CD4-positive, alpha-beta T cell treated with Interleukin-10 for 1 hour (primary cell): ENCODE measurements at regions not wholly inside any gene's neighbourhood (a gene's known extent, or its start where the extent isn't known, plus 50 kb on each side); places are given as distances from the start of the nearest gene placed in this dataset.
"Not testable (repeated sequence)": the region's sequence is repeated elsewhere in the genome, so short reads cannot be mapped to it uniquely, and the experiment has no call there.

ENCODE experiments used
- DNase-seq: peaks from one replicate; pipeline ENCODE4 v3.0.0-alpha.2; 2020

GRCh38 chrX:121709236-121709635, 661.8 kb downstream of the GLUD2 start:
- DNase-seq, result not testable (repeated sequence)

- DNase-seq, result no peak
These were observed 686.1 kb downstream of the GLUD2 start for GRCh38 chrX:121733514-121733913.

DNA sequence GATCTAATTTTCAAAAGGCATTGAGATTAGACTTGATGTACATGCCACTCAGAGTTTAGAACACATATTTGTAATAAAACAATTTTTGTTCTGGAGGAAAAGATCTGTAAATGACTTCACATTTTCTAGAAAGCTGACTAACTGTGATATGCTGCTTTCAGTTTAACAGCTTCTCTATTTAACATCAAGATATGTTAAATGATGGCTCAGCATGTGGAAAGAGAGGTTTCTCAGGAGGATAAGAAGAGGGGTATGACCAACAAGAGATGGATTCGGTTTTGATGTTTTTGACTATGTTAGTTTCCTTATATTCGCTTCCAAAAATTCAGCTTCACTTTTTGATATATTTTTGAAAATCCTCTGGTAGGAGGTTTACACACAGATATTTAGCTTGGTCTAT, 698.7 kb downstream of the GLUD2 start:
- no peak for DNase-seq

GRCh38 chrX:121753602-121754001, 706.2 kb downstream of the GLUD2 start:
- not testable (repeated sequence) for DNase-seq

GRCh38 chrX:121754301-121754700, 706.9 kb downstream of the GLUD2 start:
- no peak for DNase-seq

- no peak for DNase-seq
These were observed 708.1 kb downstream of the GLUD2 start for GRCh38 chrX:121755541-121755940.

GRCh38 chrX:121761845-121762244, 714.4 kb downstream of the GLUD2 start:
- DNase-seq, result no peak

DNA sequence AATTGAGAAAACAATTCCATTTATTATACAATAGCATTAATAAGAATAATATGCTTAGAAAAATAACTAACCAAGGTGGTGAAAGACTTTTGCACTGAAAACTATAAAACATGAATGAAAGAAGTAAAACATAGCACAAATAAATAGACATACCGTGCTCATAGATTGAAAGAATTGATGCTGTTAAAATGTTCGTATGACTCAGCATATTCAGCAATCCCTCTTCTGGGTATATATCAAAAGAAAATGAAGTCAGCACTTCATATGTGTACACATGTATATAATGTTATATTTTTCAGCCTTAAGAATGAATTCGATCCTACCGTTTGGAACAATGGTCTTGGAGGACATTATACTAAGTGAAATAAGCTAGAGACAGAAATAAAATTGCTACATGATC, 716.3 kb downstream of the GLUD2 start:
- DNase-seq, result no peak

GRCh38 chrX:121768210-121768609, 720.8 kb downstream of the GLUD2 start:
- not testable (repeated sequence) for DNase-seq

DNA sequence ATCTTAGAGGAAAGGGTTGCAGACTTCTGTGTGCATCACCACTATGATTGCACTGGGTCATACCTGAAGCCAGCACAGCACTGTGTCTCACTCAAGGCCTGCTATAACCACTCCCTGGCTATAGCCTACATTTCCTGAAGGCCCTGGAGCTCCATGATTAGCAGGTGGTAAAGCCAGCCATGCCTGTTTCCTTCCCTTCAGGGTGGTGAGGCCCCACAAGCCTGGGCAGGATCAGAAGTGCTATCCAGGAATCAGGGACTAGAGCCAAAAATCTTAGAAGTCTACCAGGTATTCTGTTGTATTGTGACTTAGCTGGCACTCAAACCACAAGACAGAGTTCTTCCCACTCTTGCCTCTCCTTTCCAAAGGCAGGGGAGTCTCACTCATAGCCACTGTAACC, 734.6 kb downstream of the GLUD2 start:
- DNase-seq, result no peak

- no peak for DNase-seq
These were observed 735.1 kb downstream of the GLUD2 start for GRCh38 chrX:121782544-121782943.

DNA sequence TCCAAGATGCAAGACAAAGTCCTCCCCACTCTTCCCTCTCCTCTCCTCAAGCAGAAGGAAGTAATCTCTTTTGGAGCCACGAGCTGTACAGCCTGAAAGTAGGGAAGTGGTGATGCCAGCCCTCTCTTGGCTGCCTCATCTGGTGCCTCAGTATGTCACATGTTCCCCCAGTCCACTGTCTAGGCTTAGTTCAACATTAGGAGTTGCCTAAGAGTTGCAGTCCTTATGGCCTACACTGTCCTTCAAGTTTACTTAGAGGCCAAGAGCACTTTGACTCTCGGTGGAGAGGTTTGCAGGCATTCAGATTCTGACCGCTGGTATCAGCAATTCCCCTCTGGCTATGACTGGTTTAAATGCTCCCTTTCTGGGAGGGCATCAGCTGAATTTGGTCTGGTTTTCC, 735.6 kb downstream of the GLUD2 start:
- DNase-seq, result no peak

- no peak for DNase-seq
These were observed 755.5 kb downstream of the GLUD2 start for GRCh38 chrX:121802881-121803412.

GRCh38 chrX:121823406-121823805, 776.0 kb downstream of the GLUD2 start:
- no peak for DNase-seq

- DNase-seq, result no peak
These were observed 784.2 kb downstream of the GLUD2 start for GRCh38 chrX:121831601-121832000.

- no peak for DNase-seq
These were observed 785.0 kb downstream of the GLUD2 start for GRCh38 chrX:121832446-121832845.

GRCh38 chrX:121836000-121836399, 788.6 kb downstream of the GLUD2 start:
- no peak for DNase-seq

- no peak for DNase-seq
These were observed 803.6 kb downstream of the GLUD2 start for GRCh38 chrX:121851033-121851432.

DNA sequence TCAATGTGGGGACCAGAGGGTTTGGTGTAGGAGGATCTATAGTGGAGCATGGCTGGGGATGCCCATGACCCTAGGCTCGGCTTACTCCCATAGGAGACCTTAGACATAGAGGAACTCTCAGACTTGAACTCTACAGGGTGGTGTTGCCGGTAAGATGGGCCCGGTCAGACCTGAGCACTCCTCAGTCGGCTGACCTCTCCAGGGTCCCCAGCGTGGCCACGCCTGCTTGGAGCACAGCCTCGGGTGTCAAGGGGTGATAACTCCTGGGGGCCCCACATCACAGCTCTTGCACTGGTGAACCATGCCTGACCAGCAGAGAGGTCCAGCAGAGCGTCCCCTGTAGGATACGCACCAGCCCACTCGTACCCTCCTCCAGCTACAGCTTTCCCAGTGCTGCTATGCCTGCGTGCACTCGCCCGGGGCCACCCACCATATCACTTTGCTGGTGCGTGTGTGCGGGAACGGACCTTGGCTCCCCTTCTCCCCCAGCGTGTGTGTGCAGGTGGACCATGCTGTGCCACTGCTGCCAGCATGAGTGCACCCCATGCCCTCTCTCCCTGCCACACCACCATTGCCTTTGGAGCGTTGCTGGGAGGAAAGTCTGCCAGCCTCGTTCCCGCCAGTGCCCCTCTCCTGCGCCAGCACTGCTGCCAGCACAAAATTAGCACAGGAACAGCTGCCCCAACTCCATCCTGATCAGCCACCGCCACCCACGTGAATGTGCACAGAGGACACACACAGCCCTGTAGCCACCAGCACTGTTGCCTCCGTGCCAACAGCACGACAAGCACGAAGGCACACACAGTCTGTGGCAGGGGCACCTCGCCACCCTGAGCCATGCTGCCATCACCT, 806.6 kb downstream of the GLUD2 start:
- DNase-seq, result no peak

DNA sequence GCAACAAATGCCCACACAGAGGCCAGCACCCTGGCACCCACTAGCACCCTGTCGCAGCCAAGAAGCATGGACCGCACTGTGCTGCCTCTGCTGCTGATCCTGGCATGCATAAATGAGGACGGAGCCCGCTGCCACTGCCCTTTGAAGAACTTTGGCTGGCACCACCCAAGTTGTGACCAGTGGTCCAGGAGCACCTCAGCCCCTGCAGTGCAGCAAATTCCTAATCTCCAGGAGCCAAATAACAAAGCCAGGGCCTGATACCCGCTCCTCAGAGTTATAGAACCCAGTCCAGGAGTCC, 807.2 kb downstream of the GLUD2 start:
- DNase-seq, result no peak

DNA sequence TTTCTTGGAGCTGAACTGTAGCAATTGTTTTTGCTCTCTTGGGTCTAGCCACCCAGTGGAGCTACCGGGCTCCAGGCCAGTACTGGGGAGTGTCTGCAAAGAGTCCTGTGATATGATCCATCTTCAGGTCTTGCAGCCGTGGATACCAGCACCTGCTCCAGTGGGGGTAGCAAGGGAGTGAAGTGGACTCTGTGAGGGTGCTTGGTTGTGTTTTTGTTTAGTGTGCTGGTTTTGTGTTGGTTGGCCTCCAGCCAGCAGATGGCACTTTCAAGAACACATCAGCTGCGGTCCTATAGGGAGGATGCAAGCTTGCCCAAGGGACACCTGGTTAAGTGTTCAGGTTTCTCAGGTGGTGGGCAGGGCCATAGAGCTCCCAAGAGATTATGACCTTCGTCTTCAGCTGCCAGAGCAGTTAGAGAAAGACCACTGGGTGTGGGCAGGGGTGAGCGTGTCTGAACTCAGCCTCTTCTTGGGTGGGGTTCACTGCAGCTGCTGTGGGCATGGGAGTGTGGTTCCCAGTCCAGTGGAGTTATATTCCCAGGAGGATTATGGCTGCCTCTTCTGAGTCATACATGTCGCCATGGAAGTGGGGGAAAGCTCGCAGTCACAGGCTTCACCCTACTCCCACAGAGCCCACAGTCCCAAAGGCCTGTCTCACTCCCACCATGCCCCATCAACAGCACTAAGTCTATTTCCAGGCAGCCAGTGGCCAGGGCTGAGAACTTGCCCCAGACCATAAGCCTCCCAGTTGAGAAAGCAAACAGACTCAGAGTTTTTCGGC, 811.6 kb downstream of the GLUD2 start:
- DNase-seq, result no peak

DNA sequence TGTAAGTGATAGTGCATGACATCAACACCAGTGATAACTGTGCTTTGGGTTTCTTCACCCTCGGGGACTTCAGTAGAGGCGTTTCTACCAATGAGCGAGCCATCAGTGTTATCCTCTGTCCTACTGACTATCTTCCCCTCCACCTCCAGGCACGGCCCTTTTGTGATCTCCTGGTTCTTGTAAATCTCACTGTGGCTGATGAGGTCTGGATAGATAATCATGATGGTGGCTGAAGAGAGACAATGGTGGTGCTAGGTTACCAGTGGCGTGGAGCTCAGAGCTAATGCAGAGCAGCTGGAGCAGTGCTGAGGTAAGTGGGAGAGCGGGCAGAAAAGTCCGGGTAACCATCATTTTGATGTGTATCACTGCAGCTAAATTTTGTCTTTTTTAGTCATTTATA, 816.6 kb downstream of the GLUD2 start:
- DNase-seq, result no peak

- no peak for DNase-seq
These were observed 817.2 kb downstream of the GLUD2 start for GRCh38 chrX:121864561-121864960.

- DNase-seq, result no peak
These were observed 822.6 kb downstream of the GLUD2 start for GRCh38 chrX:121869876-121870477.
